ENCODE measurements at regions not wholly inside any gene's neighbourhood (a gene's known extent, or its start where the extent isn't known, plus 50 kb on each side); places are given as distances from the start of the nearest gene placed in this dataset.
"Not testable (repeated sequence)": the region's sequence is repeated elsewhere in the genome, so short reads cannot be mapped to it uniquely, and the experiment has no call there.

DNA sequence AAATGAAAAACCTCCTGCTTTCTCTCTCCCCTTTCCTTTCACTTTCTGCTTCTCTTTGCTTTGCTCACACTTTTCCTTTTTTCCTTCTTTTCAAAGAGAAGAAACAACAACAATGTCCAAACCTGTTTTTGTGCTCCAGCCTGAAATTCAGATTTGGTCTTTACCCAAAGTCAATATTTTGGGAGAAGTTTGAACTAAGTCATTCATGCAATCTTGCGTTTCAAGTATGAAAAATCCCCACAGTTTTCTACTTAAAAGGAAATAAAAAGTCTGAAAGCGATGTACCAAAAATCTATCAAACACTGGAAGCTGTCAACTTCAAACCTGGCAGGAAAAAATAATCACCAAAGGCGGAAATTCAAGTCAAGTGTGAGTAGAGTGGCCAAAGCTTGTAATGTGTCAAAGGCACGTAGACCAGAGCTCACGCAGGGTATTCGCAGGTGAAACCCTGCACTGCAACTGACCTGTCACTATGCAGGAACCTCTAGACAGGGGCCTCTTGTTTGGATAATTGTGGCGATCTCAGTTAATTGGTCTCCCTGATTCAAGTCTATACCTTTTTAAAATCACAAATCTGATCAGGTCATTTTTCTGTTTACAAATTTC, 118.8 kb upstream of the GALNT15 start:
- no peak for DNase-seq

- DNase-seq = no peak
Measured at GRCh38 chr3:16056217-16056616, 118.3 kb upstream of the GALNT15 start.

DNA sequence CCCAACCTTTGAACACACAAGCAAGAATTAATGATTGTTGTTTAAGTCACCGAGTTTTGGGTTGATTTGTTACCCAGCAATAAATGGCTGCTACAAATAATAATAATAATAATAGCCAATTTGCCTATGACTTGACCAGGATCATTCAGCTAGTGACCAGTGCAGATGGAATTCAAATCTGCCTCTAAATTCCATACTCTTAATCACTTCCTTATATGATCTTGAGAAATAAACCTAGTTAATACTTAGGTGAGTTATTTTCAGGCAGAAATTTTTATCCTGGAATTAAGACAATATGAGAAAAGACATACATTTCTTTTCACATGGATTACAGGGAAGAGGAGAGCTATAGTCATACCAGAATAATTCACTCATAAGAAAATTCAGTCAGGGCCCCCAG, 116.0 kb upstream of the GALNT15 start:
- no peak for DNase-seq

DNA sequence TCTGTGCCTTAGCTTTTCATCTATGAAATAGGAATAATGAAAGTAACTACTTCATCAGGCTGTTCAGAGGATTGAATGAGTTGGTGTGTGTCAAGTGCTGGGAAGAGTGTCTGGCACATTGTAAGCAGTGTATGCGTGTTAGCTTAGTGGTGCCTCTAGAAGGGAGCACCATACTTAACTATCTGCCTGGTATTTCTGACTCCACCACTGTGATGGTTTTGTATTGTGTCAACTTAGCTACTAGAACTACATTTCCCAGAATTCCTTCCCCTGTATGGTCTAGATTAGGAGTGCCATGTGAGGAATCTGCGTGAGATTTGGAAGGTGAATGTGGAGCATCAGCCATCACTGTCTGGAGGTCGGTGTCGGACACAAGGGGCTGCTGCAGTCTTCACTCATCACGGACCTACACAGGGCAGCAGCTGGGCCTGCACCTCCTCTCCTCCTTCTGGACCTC, 115.4 kb upstream of the GALNT15 start:
- no peak for DNase-seq

GRCh38 chr3:16059711-16060357, 114.6 kb upstream of the GALNT15 start:
- DNase-seq = no peak

GRCh38 chr3:16060358-16060852, 114.1 kb upstream of the GALNT15 start:
- DNase-seq = no peak

DNA sequence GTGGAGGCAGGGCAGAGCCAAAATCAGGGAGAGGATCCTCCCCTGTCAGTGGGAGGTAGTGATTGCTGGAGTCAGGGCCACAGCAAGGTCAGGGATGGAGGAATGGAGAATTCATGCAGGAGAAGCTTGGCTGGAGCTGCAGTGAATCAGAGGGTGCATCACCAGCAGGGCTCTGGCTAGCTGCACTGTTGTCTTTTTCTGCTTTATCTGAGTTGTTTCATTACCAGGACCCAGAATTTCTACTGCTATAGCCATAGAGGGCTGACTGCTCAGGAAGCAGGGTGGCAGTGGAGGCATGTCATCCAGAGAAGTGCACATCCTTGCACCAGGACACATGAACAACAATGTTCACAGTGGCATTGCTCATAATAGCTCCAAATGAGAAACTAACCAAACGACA, 113.5 kb upstream of the GALNT15 start:
- no peak for DNase-seq

DNA sequence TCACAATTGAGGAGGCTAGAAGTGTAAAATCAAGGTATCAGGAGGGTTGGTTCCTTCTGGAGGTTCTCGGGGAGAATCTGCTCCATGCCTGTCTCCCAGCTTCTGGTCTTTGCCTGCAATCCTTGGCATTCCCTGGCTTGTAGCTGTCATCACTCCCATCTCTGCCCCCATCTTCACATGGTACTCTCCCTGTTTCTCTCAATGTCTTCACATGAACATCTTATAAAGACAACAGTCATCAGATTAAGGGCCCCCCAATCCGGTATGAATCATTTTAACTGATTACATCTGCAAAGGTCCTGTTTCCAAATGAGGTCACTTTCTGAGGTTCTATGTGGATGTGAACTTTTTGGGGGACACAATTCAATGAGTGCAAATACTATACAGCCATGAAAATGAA, 113.0 kb upstream of the GALNT15 start:
- no peak for DNase-seq

GRCh38 chr3:16063603-16064002, 110.9 kb upstream of the GALNT15 start:
- no peak for DNase-seq

DNA sequence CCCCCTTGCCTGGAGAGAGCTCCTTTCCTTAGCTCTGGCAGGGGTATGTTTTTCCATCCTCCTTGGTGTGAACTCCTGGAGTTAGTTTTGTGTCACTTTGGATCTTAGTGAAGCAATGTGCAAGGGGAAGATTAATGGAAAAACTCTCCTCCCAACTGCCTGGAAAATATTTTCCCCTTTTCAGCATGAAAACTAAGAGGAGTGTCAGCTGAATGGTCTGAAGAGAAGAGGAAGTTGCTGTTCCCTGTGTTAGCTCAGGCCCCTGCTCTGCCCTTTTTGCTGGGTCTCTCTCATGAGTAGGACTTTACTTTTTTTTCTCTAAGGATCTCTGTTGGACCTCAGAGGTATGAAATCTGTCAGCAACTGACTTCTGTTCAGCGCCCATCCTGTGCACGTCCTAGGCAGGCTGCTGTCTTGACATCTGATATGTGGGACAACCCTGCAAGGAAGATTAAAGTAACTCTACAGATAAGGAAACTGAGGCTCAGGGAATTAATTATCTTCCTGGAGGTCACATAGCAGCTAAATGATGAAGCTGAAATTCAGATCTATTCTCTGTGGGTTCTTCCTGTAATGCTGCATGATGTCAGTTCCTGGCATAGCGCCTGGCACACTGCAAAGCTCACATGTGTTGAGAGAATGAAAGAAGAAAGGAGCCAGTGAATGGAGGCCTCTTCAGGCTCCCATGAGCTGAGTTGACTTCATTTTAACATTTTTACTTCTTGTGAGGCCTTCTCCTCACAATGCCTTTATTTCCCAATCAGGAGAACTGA, 109.7 kb upstream of the GALNT15 start:
- no peak for DNase-seq

DNA sequence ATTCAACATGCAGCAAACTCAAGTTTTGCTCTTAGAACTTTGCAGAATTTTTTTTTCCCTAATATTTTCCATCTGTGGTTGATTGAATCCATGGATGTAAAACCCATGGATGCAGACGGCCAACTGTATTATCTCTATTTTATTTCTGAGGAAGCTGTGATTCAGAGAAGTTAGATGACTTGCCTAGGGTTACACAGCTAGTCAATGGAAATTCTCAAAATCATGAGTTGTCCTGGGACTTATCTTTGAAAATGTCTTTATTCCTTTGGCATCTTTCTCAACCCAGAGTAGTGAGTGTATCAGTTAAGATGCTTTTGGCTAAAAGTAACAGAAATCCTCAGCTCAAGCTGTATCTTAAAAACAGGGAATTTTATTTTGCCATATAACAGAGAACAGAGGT, 107.9 kb upstream of the GALNT15 start:
- no peak for DNase-seq

DNA sequence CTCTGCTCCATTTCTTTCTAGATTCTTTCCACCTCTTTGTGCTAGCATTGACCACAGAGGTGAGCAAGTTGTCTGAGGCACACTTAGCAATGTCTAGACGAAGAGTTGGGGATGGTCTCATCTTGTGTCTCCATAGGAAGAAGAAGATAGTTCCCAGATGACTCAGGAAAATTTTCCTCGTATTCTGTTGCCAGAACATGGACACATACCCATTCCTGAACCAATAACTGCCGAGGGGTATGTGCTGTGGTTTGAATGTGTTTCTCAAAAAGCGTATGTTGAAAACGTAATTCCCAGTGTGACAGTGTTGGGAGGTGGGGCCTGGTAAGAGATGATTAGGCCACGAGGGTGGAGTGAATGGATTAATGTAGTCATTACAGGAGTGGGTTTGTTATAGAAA, 107.5 kb upstream of the GALNT15 start:
- DNase-seq = no peak

DNA sequence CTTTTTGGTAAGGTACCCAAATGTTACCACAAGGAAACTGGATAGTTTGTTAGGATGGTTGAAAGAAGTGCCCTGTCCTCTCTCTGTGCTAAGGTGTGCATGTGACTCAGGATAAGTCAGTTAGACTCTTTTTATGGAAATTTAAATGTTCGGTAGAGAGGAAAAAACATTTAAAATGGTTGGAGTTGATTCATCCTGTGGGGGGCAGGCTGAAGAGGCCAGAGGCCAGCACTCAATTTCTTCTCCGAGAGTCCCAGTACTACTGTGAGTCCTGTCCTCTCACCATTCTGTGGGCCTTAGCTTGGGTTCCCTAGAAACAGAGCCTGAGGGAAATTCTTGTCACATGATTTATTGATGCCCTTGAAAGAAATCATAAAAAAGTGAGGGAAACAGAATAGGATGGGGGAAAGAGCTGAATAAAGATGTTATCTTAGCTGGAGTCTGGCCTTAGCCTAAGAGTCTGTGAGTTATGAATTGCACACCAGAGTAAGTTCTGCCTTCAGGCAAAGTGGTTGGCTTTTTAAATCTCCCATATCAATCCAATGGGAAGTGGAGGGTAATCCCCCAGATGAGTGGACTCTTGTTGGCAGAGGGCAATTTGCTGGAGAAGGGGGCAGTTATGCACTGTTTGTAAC, 106.5 kb upstream of the GALNT15 start:
- DNase-seq = no peak

DNA sequence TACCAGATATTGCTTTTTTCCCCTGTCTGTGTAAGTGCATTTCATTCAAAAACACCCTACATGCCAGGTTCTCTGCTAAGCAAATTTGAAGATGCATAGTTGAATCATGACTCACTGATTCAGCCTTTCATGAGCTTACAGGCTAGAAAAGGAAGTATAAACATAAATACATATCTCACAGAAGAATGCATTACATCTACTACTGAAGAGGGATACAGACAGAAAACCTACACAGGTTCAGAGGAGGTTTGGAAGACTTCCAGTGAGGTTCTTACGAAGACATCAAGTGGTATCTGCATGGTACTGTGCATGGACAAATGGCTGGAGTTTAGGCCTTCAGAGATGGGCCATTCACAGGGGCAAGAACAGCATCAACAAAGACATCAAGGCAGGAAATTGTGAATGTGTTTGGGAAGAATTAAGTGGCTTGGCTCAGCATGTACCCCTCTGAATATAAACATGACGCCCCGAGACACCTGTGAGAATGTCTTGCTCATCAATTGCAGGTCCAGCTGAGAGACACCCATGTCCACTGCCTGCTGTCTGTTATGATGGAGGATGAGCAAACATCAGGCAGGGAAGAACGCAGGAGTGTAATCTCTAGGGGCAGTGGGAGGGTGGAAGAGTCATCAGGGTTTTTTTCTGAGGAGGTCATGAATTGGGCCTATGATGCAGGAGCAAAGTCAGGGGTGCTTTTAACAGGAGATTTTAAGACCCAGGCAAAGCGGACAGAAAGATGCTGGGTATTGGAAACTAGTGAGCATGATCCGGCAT, 105.1 kb upstream of the GALNT15 start:
- DNase-seq = no peak

DNA sequence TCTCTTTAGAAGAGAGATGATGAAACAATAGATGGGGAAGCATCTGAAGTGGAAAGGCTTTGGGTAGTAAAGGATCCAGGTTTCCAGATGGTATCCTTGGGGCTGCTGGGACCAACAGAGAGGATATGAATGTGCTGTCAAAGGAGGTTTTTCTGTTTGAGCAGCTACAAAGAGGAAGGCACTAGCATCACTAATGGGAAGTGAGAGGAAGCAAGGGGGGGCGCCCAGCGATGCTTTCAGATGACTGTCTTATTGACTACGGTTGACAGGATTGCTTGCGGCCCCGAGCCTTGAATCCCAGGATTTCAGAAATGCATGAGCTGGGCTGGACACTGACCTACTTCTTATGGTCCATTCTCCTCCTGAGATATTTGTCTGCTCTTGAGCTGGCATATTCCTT, 103.8 kb upstream of the GALNT15 start:
- DNase-seq = no peak

- peak; percentile 58 for DNase-seq
Measured at GRCh38 chr3:16071206-16071605, 103.3 kb upstream of the GALNT15 start.

DNA sequence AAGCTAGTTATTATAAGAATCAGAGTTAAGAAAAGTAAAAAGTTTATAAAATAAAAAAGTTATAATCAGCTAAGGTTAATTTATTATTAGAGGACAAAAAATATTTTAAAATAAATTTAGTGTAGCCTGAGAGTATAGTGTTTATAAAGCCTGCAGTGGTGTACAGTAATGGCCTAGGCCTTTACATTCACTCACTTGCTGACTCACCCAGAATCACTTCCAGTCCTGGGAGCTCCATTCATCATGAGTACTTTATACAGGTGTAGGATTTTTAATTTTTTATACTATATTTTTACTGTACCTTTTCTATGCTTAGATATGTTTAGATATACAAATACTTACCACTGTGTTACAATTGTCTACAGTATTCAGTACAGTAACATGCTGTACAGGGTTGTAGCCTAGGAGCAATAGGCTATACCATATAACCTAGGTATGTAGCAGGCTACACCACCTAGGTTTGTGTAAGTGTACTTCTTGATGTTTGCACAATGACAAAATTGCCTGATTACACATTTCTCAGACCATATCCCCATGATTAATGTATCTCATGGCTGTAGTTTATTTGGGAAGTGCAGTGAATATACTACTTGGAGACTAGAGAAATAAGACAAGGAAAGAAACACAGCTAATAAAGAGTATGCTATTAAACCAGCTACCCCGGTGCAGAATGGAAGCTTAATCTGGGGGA, 101.9 kb upstream of the GALNT15 start:
- DNase-seq = no peak

- no peak for DNase-seq
Measured at GRCh38 chr3:16073203-16073602, 101.3 kb upstream of the GALNT15 start.

DNA sequence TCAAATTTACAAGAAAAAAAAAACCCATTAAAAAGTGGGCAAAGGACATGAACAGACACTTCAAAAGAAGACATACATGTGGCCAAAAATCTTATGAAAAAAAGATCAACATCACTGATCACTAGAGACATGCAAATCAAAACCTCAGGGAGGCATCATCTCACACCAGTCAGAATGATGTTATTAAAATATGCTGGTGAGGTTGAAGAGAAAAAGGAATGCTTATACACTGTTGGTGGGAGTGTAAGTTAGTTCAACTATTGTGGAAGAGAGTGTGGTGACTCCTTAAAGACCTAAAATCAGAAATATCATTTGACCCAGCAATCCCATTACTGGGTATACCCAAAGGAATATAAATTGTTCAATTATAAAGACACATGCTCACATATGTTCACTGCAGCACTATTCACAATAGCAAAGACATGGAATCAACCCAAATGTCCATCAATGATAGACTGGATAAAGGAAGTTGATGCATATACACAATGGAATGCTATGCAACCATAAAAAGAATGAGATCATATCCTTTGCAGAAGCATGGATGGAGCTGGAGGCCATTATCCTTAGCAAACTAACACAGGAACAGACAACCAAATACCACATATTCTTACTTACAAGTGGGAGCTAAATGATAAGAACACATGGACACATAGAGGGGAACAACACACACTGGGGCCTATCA, 100.3 kb upstream of the GALNT15 start:
- DNase-seq = not testable (repeated sequence)

- DNase-seq = no peak
Measured at GRCh38 chr3:16075647-16076046, 98.8 kb upstream of the GALNT15 start.

DNA sequence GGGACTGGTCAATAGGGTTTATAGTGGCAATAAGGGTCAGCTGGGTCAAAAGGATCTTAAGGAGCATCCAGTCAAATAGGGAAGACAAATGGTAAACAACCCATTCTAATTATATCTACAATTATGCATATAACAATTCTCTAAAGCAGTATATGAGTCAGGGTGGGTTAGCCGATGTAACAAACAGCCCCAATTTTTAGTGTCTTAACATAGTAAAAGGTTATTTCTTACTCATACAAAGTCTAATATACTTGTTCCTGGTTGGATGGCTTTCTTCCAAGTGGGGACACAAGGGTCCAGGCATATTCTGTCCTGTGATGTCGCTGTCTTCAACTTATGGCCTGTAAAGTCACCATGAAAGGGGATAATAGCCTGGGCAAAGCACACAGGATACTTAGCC, 97.9 kb upstream of the GALNT15 start:
- no peak for DNase-seq

All from NCI-H526 (cell line).